Endothelial cell of umbilical vein (primary cell): ENCODE measurements at regions not wholly inside any gene's neighbourhood (a gene's known extent, or its start where the extent isn't known, plus 50 kb on each side); places are given as distances from the start of the nearest gene placed in this dataset.

Experiments used
- BruUV-seq: library from RNA; stranded (reverse); fragments of 400-500 nt; replicated peaks from 2 replicates; lab custom pipeline; 2021; lab: Mats Ljungman, UMichigan
- CTCF ChIA-PET: fragments of 300-600, 350-600 bp; sonication (Branson Sonifier 250); formaldehyde crosslinking; loops from one replicate; lab custom pipeline; 2021; ENCODE audit warnings: antibody characterized with exemption, inconsistent platforms; lab: Charles Lee
- POLR2A ChIA-PET: fragments of 300-600, 350-600 bp; sonication (Branson Sonifier 250); formaldehyde crosslinking; loops from one replicate; lab custom pipeline; 2021; ENCODE audit warnings: antibody characterized with exemption, inconsistent platforms; lab: Charles Lee
- DNase-seq: peaks from one replicate; pipeline ENCODE4 v3.0.0-alpha.2; 2011; ENCODE audit warnings: low read depth, low spot score
- FAIRE-seq: peaks from 2 replicates; lab custom pipeline; 2011; peaks lifted over from hg19 to GRCh38; lab: Jason Lieb, UNC
- H2AFZ ChIP-seq: 2 replicates; pipeline ENCODE4 v1.6.0; 2012; ENCODE audit warnings: low read depth, low read length, control low read depth, inconsistent platforms
- H3K27ac ChIP-seq: 2 replicates; pipeline ENCODE4 v1.5.1; 2011; ENCODE audit warnings: low read depth, mild to moderate bottlenecking, control low read depth, low read length, moderate library complexity; ENCODE audit not compliant: insufficient read depth
- H3K27me3 ChIP-seq, 2 experiments: 2 replicates each; pipeline versions ENCODE4 v1.6.0 to v1.6.1; 2011; ENCODE audit warnings: low read length in 2 of 2, mixed read lengths in 1 of 2; ENCODE audit not compliant: control insufficient read depth in 2 of 2, insufficient read depth in 2 of 2
- H3K36me3 ChIP-seq, 2 experiments: 2 replicates in 1 of 2; 3 replicates in 1 of 2; pipeline ENCODE4 v1.5.1; 2011; ENCODE audit warnings: low read length in 2 of 2, mild to moderate bottlenecking in 1 of 2, moderate library complexity in 1 of 2; ENCODE audit not compliant: control insufficient read depth in 2 of 2, insufficient read depth in 2 of 2; ENCODE audit errors: extremely low read depth in 1 of 2
- H3K4me1 ChIP-seq: 3 replicates; pipeline ENCODE4 v1.5.1; 2011; ENCODE audit warnings: mild to moderate bottlenecking, low read length; ENCODE audit not compliant: control insufficient read depth, insufficient read depth; ENCODE audit errors: extremely low read depth
- H3K4me2 ChIP-seq: 2 replicates; pipeline ENCODE4 v1.6.1; 2011; ENCODE audit warnings: low read length, control low read depth, mixed read lengths; ENCODE audit not compliant: insufficient read depth
- H3K4me3 ChIP-seq, 3 experiments: fragments of 200-600 bp in 1 of 3; sonication (generic), shearing (Covaris generic) in 1 of 3; replicated peaks in 1 of 3; 2 replicates each; pipeline ENCODE4 v1.5.1; 2011 to 2016; ENCODE audit warnings: control low read depth in 3 of 3, low read length in 3 of 3, mild to moderate bottlenecking in 2 of 3, inconsistent platforms in 1 of 3, low read depth in 1 of 3, moderate library complexity in 1 of 3; ENCODE audit not compliant: insufficient read depth in 1 of 3
- H3K79me2 ChIP-seq: 2 replicates; pipeline ENCODE4 v1.6.0; 2012; ENCODE audit warnings: low read length, inconsistent platforms; ENCODE audit not compliant: control insufficient read depth, insufficient read depth
- H3K9ac ChIP-seq: replicated peaks from 2 replicates; pipeline ENCODE3; 2011; ENCODE audit warnings: low read length, control low read depth; ENCODE audit not compliant: insufficient read depth; ENCODE audit errors: extremely low read depth
- H3K9me1 ChIP-seq: replicated peaks from 3 replicates; pipeline ENCODE4 v1.6.0; 2011; ENCODE audit warnings: mild to moderate bottlenecking, low read length; ENCODE audit not compliant: control insufficient read depth, insufficient read depth; ENCODE audit errors: extremely low read depth
- H3K9me3 ChIP-seq: replicated peaks from 2 replicates; pipeline ENCODE4 v1.5.1; 2012; ENCODE audit warnings: low read length, inconsistent platforms; ENCODE audit not compliant: control insufficient read depth, insufficient read depth
- H4K20me1 ChIP-seq: replicated peaks from 2 replicates; pipeline ENCODE3; 2011; ENCODE audit warnings: mild to moderate bottlenecking, low read length; ENCODE audit not compliant: control insufficient read depth, insufficient read depth; ENCODE audit errors: extremely low read depth
- CTCF ChIP-seq, 2 donors: IDR thresholded peaks; 1 replicate in 1 of 2; 2 replicates in 1 of 2; pipeline ENCODE4 v1.5.1; 2011; ENCODE audit warnings: low read length in 2 of 2, mild to moderate bottlenecking in 2 of 2, moderate library complexity in 2 of 2, control low read depth in 1 of 2, inconsistent platforms in 1 of 2, low read depth in 1 of 2; ENCODE audit not compliant: insufficient read depth in 1 of 2; ENCODE audit errors: extremely low read depth in 1 of 2
- EZH2 ChIP-seq: IDR thresholded peaks from 2 replicates; pipeline ENCODE4 v1.6.1; 2012; ENCODE audit warnings: borderline replicate concordance, low read depth, mild to moderate bottlenecking, moderate library complexity, low read length, inconsistent platforms; ENCODE audit not compliant: severe bottlenecking
- FOS ChIP-seq: IDR thresholded peaks from 2 replicates; pipeline ENCODE4 v1.6.1; 2011; ENCODE audit warnings: mild to moderate bottlenecking, low read length, moderate library complexity, borderline replicate concordance; ENCODE audit not compliant: insufficient read depth
- GATA2 ChIP-seq: IDR thresholded peaks from 2 replicates; pipeline ENCODE4 v1.7.0; 2011; ENCODE audit warnings: low read depth, mild to moderate bottlenecking, moderate library complexity, mixed read lengths, low read length; ENCODE audit not compliant: insufficient read length, insufficient read depth
- JUN ChIP-seq: IDR thresholded peaks from 2 replicates; pipeline ENCODE4 v1.6.1; 2011; ENCODE audit warnings: borderline replicate concordance, low read depth; ENCODE audit not compliant: insufficient read length, insufficient read depth
- MAX ChIP-seq: IDR thresholded peaks from 2 replicates; pipeline ENCODE4 v1.6.1; 2011; ENCODE audit not compliant: insufficient read depth, insufficient read length
- MYC ChIP-seq: IDR thresholded peaks from one replicate; pipeline ENCODE4 v1.6.1; 2011; ENCODE audit warnings: mild to moderate bottlenecking, low read depth, low read length
- POLR2A ChIP-seq: IDR thresholded peaks from 2 replicates; pipeline ENCODE4 v1.6.1; 2012; ENCODE audit warnings: low read depth, mild to moderate bottlenecking, control low read depth, low read length
- POLR2AphosphoS5 ChIP-seq: IDR thresholded peaks from 2 replicates; pipeline ENCODE4 v1.6.1; 2012; ENCODE audit warnings: low read depth, mild to moderate bottlenecking, control low read depth, low read length, moderate library complexity; ENCODE audit not compliant: insufficient read depth
- dilution Hi-C: fragments of 300-500 bp; cut with MboI; formaldehyde crosslinking; loops from one replicate; pipeline ENCODE4 v1.15.0; 2019; ENCODE audit warnings: low sequenced_read_pairs; ENCODE audit not compliant: extremely low pct_ligation_motif_present
- intact Hi-C: fragments of 100-400 bp; cut with micrococcal nuclease; formaldehyde crosslinking; loops from one replicate; pipeline ENCODE4 v1.10.0; 2022

GRCh38 chr14:100470523-100470897 is 116.7 kb downstream of the BEGAIN start:
- Histone ChIP-seq H3K4me2 (no peak overlapping the region), H3K27me3 (no peaks in the 10 kb centered on the region), H3K9me3 (no peaks in the 10 kb centered on the region), H3K27ac (no peak overlapping the region), H4K20me1 (no peaks in the 10 kb centered on the region), H3K79me2 (no peaks in the 10 kb centered on the region), H3K9me1 (no peaks in the 10 kb centered on the region), H3K4me3 (no peak overlapping the region), H2AFZ (no peak overlapping the region), H3K9ac (no peak overlapping the region), H3K4me1 (no peaks in the 10 kb centered on the region), H3K36me3 (no peaks in the 10 kb centered on the region)
- DNase-seq = no peak
- TF ChIP-seq JUN (no peak), POLR2A (no peak), FOS (no peak), POLR2AphosphoS5 (no peak)
- no TSS peak for BruUV-seq
- FAIRE-seq = no peak
- intact Hi-C loops (no loop called here), dilution Hi-C loops (no loop called here)
- POLR2A ChIA-PET = no interaction called here
- CTCF ChIA-PET = interaction anchor here (1.3 kb wide), 1 partner anchor 175 kb away, joined by 5 read pairs; no protein-coding TSS in a partner anchor

- Histone ChIP-seq H3K27me3 (no peaks in the 10 kb centered on the region), H3K4me2 (no peak overlapping the region), H3K27ac (no peak overlapping the region), H3K9me1 (no peaks in the 10 kb centered on the region), H4K20me1 (no peaks in the 10 kb centered on the region), H3K9me3 (no peaks in the 10 kb centered on the region), H3K79me2 (no peaks in the 10 kb centered on the region), H3K4me3 (no peak overlapping the region), H2AFZ (no peak overlapping the region), H3K9ac (no peak overlapping the region), H3K36me3 (no peaks in the 10 kb centered on the region), H3K4me1 (no peaks in the 10 kb centered on the region)
- DNase-seq (no peak), FAIRE-seq (no peak)
- ChIA-PET CTCF (no interaction called here), POLR2A (no interaction called here)
- dilution Hi-C loops = no loop called here
- no peak for TF ChIP-seq GATA2
- no peak for TF ChIP-seq CTCF (IDR thresholded peaks at IDR 0.05; ENCODE audit: extremely low read depth in 1 of 2, insufficient read depth in 1 of 2, low read depth in 1 of 2, low read length in 2 of 2)
- no peak for TF ChIP-seq MYC
- no peak for TF ChIP-seq FOS
- no peak for TF ChIP-seq POLR2AphosphoS5
- no peak for TF ChIP-seq JUN
- TF ChIP-seq POLR2A = no peak
- TF ChIP-seq EZH2 = no peak
- TF ChIP-seq MAX = no peak
- intact Hi-C loops = no loop called here
- BruUV-seq = no TSS peak
These were observed 115.7 kb downstream of the BEGAIN start for GRCh38 chr14:100471441-100472093.
